ENCODE measurements at regions not wholly inside any gene's neighbourhood (a gene's known extent, or its start where the extent isn't known, plus 50 kb on each side); places are given as distances from the start of the nearest gene placed in this dataset.

GRCh38 chr4:19596342-19596741 lies 655.4 kb upstream of the SLIT2 start:
- no peaks in the 10 kb centered on the region for H3K36me3 Mint-ChIP-seq (ENCODE audit: low read depth)
- H3K27me3 Mint-ChIP-seq (ENCODE audit: low read depth), result no peaks in the 10 kb centered on the region
- no peak overlapping the region for H3K4me3 Mint-ChIP-seq
- no peak overlapping the region for H3K27ac Mint-ChIP-seq
- H3K9me3 Mint-ChIP-seq, result no peaks in the 10 kb centered on the region
- TF ChIP-seq, protein P1, sequence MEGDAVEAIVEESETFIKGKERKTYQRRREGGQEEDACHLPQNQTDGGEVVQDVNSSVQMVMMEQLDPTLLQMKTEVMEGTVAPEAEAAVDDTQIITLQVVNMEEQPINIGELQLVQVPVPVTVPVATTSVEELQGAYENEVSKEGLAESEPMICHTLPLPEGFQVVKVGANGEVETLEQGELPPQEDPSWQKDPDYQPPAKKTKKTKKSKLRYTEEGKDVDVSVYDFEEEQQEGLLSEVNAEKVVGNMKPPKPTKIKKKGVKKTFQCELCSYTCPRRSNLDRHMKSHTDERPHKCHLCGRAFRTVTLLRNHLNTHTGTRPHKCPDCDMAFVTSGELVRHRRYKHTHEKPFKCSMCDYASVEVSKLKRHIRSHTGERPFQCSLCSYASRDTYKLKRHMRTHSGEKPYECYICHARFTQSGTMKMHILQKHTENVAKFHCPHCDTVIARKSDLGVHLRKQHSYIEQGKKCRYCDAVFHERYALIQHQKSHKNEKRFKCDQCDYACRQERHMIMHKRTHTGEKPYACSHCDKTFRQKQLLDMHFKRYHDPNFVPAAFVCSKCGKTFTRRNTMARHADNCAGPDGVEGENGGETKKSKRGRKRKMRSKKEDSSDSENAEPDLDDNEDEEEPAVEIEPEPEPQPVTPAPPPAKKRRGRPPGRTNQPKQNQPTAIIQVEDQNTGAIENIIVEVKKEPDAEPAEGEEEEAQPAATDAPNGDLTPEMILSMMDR (IDR thresholded peaks at IDR 0.05; ENCODE audit: unreplicated experiment in 3 of 3), result no peak
- no peaks in the 10 kb centered on the region for H3K4me1 Mint-ChIP-seq

DNA sequence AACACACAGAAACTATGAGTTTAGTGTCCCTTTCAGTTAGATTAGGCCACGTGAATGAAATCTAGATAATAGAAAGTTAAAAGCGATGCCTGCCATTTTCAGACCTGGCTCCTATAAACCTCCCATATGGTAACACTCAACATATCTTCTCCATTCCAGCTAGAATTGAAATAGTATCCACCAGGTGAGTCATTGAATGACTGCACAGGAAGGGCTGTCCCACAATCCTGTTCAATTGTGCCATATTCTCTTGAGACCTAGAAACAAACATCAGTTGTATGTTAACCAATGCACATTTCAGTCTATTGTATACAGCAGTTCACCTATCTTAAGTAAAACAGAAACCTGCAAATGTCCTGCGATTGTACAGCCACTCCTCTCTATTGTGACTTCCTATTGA lies 659.3 kb upstream of the SLIT2 start:
- no peak overlapping the region for H3K27ac Mint-ChIP-seq
- TF ChIP-seq, protein P1 (IDR thresholded peaks at IDR 0.05; ENCODE audit: unreplicated experiment in 3 of 3), result no peak
- H3K4me3 Mint-ChIP-seq, result no peak overlapping the region
- H3K36me3 Mint-ChIP-seq (ENCODE audit: low read depth), result no peaks in the 10 kb centered on the region
- no peaks in the 10 kb centered on the region for H3K4me1 Mint-ChIP-seq
- H3K27me3 Mint-ChIP-seq (ENCODE audit: low read depth), result no peaks in the 10 kb centered on the region
- H3K9me3 Mint-ChIP-seq, result peaks cover 2% of the 10 kb centered on the region

DNA sequence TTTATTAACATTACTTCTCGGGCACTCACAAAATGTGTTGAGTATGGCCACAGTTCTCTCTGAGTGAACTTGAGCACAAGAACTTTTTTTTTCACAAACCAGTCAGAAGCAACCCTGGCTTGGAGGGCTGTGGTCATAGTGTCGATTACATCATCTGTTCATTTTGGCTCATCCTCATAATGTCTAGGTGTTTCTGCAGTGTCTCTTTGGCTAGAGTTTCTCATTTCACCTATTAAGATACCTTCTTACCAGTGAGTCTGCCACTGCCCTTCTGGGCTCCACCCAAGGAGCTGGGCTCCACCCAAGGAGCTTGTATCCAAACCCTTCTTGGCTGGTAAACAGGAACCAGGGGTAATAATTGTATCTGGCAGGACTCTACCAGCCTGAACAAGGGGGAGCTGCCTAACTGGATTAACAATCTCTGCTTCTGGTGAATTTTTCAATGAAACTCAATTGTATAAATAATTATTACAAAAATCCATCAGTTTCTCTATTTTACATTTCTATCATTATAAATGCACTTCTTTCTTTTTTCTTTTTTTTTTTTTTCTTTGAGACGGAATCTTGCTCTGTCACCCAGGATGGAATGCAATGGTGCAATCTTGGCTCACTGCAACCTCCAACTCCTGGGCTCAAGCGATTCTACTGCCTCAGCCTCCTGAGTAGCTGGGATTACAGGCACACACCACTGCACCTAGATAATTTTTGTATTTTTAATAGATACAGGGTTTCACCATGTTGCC lies 667.7 kb upstream of the SLIT2 start:
- Mint-ChIP-seq H3K36me3 (ENCODE audit: low read depth) (no peaks in the 10 kb centered on the region), H3K4me1 (peaks cover 12% of the 10 kb centered on the region)
- TF ChIP-seq, protein P1 (IDR thresholded peaks at IDR 0.05; ENCODE audit: unreplicated experiment in 3 of 3), result no peak

DNA sequence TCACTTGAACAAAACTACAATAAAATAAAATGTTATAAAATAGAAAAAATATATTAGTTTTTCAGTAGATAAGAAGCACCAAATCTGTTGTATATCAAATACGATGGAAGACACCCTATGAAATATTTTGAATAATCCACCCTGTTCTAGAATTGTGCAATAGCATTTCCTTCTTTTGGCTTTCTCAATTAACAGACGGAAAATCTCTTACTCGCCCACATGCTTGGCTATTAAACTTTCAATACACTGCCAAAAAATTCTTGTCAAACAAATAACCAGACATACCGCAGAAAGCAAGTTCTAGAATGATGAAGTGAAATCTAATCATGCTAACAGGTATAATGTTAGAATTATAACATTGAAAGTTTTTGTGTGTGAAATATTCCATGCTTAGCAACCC lies 671.6 kb upstream of the SLIT2 start:
- Mint-ChIP-seq H3K27me3 (ENCODE audit: low read depth) (no peaks in the 10 kb centered on the region), H3K4me3 (no peak overlapping the region), H3K9me3 (no peaks in the 10 kb centered on the region), H3K27ac (peak overlapping the region; percentile 47 to 57 (median 49)), H3K36me3 (ENCODE audit: low read depth) (no peaks in the 10 kb centered on the region), H3K4me1 (peaks cover 41% of the 10 kb centered on the region)
- TF ChIP-seq, protein P1 (IDR thresholded peaks at IDR 0.05; ENCODE audit: unreplicated experiment in 3 of 3), result no peak

More for the DNA sequence above, 667.7 kb upstream of the SLIT2 start:
- Mint-ChIP-seq H3K27ac (no peak overlapping the region), H3K9me3 (no peaks in the 10 kb centered on the region), H3K4me3 (no peak overlapping the region), H3K27me3 (ENCODE audit: low read depth) (no peaks in the 10 kb centered on the region)

GRCh38 chr4:19579608-19580007 lies 672.1 kb upstream of the SLIT2 start:
- peak overlapping the region; percentile 47 to 57 (median 49) for H3K27ac Mint-ChIP-seq
- no peaks in the 10 kb centered on the region for H3K9me3 Mint-ChIP-seq
- H3K36me3 Mint-ChIP-seq (ENCODE audit: low read depth), result no peaks in the 10 kb centered on the region
- peaks cover 41% of the 10 kb centered on the region for H3K4me1 Mint-ChIP-seq
- H3K4me3 Mint-ChIP-seq, result no peak overlapping the region
- no peaks in the 10 kb centered on the region for H3K27me3 Mint-ChIP-seq (ENCODE audit: low read depth)
- TF ChIP-seq, protein P1 (IDR thresholded peaks at IDR 0.05; ENCODE audit: unreplicated experiment in 3 of 3), result no peak

- no peaks in the 10 kb centered on the region for H3K27me3 Mint-ChIP-seq (ENCODE audit: low read depth)
- H3K36me3 Mint-ChIP-seq (ENCODE audit: low read depth), result no peaks in the 10 kb centered on the region
- H3K9me3 Mint-ChIP-seq, result no peaks in the 10 kb centered on the region
- peak overlapping the region; percentile 66 to 90 (median 83) for H3K27ac Mint-ChIP-seq
- H3K4me3 Mint-ChIP-seq, result peak overlapping the region in 1 of 3 experiments; percentile 21
- H3K4me1 Mint-ChIP-seq, result peaks cover 41% of the 10 kb centered on the region
- TF ChIP-seq, protein P1 (IDR thresholded peaks at IDR 0.05; ENCODE audit: unreplicated experiment in 3 of 3), result no peak
Measured at GRCh38 chr4:19577097-19577496, 674.6 kb upstream of the SLIT2 start.
